SK-N-MC (cell line): ENCODE measurements at regions not wholly inside any gene's neighbourhood (a gene's known extent, or its start where the extent isn't known, plus 50 kb on each side); places are given as distances from the start of the nearest gene placed in this dataset.

ENCODE experiments used
- EZH2 ChIP-seq: fragments of 200-600 bp; sonication (generic); IDR thresholded peaks from one replicate; pipeline ENCODE4 v1.6.1; 2017; ENCODE audit warnings: antibody characterized with exemption
- FOXP2 ChIP-seq: optimal IDR thresholded peaks from 2 replicates; pipeline ENCODE3; 2011; ENCODE audit warnings: mild to moderate bottlenecking, moderate library complexity; ENCODE audit not compliant: insufficient read depth; ENCODE audit errors: extremely low read length, control extremely low read depth
- POLR2AphosphoS5 ChIP-seq: IDR thresholded peaks from 2 replicates; pipeline ENCODE4 v1.6.1; 2012; ENCODE audit warnings: mild to moderate bottlenecking, low read depth, low read length, borderline replicate concordance

DNA sequence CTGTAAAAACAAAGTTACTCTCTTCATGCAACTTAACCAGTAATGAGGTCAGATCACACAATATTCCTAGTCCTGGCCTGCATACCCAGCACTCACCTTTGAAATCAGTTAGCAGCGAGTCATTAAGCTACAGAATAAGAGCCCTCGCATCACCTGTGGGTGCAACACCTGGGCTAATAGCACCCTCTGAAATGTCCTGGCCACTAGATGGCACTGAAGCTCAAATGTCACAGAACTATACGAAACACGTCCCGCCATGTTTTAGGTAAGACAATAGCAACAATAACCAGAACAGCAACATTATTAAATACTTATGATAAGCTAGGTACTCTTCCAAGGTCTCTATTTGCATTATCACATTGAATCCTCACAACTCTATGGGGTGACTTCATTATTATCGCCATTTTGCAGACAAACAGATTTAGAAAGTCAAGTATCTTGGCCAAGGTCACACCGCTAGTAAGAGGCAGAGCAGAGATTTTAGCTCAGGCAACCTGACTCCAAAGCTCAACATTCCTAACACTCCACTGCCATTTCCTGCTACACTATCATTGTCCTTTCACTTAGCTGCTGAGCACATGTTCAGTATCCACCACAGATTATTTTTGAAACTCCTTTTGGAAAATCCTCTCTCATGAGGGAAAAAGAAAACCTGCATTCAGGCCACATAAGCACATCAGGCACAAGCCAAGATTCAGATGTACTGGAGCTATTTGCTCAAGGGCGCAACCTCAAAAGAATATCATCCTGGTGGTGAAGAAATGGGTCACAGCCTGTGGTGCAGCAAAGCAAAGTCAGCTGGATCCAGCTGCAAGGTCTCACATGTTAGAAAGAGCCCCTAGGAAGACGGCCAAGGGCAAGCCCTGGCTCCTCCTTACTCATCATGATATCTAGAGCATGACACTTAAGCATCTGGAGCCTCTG, 59.5 kb upstream of the KDR start:
- no peak for TF ChIP-seq POLR2AphosphoS5
- TF ChIP-seq FOXP2 = no peak
- no peak for TF ChIP-seq EZH2
